HCT116 (cell line): ENCODE measurements at regions not wholly inside any gene's neighbourhood (a gene's known extent, or its start where the extent isn't known, plus 50 kb on each side); places are given as distances from the start of the nearest gene placed in this dataset.

Experiments
- CEBPB ChIP-seq: IDR thresholded peaks from 2 replicates; pipeline ENCODE4 v1.6.1; 2012; ENCODE audit warnings: low read depth
- EGR1 ChIP-seq: IDR thresholded peaks from 2 replicates; pipeline ENCODE4 v1.6.1; 2012; ENCODE audit warnings: low read depth
- EZH2 ChIP-seq: fragments of 200-600 bp; sonication (generic); IDR thresholded peaks from 2 replicates; pipeline ENCODE4 v1.6.1; 2017; ENCODE audit warnings: antibody characterized with exemption, mixed run types
- POLR2A ChIP-seq: IDR thresholded peaks from 2 replicates; pipeline ENCODE4 v1.7.0; 2011; ENCODE audit warnings: borderline replicate concordance; ENCODE audit not compliant: insufficient read depth, insufficient read length; ENCODE audit errors: extremely low read depth
- POLR2AphosphoS5 ChIP-seq: IDR thresholded peaks from 2 replicates; pipeline ENCODE4 v1.6.1; 2011; ENCODE audit warnings: mild to moderate bottlenecking, low read depth, low read length, moderate library complexity
- RAD21 ChIP-seq: IDR thresholded peaks from 2 replicates; pipeline ENCODE4 v1.6.1; 2012; ENCODE audit warnings: low read depth, mild to moderate bottlenecking
- SIN3A ChIP-seq: IDR thresholded peaks from 2 replicates; pipeline ENCODE4 v1.6.1; 2012; ENCODE audit warnings: low read depth
- SRF ChIP-seq: IDR thresholded peaks from 2 replicates; pipeline ENCODE4 v1.6.1; 2012; ENCODE audit warnings: low read depth
- TCF7L2 ChIP-seq: IDR thresholded peaks from 2 replicates; pipeline ENCODE4 v1.7.0; 2011; ENCODE audit warnings: borderline replicate concordance, inconsistent platforms; ENCODE audit not compliant: insufficient read depth, insufficient read length; ENCODE audit errors: extremely low read depth
- YY1 ChIP-seq: IDR thresholded peaks from 2 replicates; pipeline ENCODE4 v1.6.1; 2011; ENCODE audit warnings: low read length, low read depth, moderate library complexity, mild to moderate bottlenecking; ENCODE audit not compliant: insufficient replicate concordance; ENCODE audit errors: extremely low read depth
- ZFX ChIP-seq: fragments of 450-650 bp; IDR thresholded peaks from 2 replicates; pipeline ENCODE4 v1.6.1; 2017
- ZNF274 ChIP-seq: fragments of 200-500 bp; sonication (Bioruptor generic); IDR thresholded peaks from 2 replicates; pipeline ENCODE4 v1.6.1; 2014; ENCODE audit warnings: mild to moderate bottlenecking, low read depth, low read length, inconsistent platforms
- TF ChIP-seq, protein P1 (sequence below), 3 experiments: fragments of 200-600 bp in 1 of 3; sonication (generic) in 1 of 3; IDR thresholded peaks in 2 of 3; conservative IDR thresholded peaks in 1 of 3; 2 replicates each; pipeline ENCODE4 v1.5.1; 2012 to 2017; ENCODE audit warnings: low read depth in 2 of 3, low read length in 2 of 3, antibody characterized with exemption in 1 of 3, borderline replicate concordance in 1 of 3, control low read depth in 1 of 3, mild to moderate bottlenecking in 1 of 3, mixed read lengths in 1 of 3, mixed run types in 1 of 3, moderate library complexity in 1 of 3; ENCODE audit not compliant: insufficient read depth in 1 of 3
- TF ChIP-seq, protein P2 (sequence below): IDR thresholded peaks from 2 replicates; pipeline ENCODE4 v1.6.1; 2012

DNA sequence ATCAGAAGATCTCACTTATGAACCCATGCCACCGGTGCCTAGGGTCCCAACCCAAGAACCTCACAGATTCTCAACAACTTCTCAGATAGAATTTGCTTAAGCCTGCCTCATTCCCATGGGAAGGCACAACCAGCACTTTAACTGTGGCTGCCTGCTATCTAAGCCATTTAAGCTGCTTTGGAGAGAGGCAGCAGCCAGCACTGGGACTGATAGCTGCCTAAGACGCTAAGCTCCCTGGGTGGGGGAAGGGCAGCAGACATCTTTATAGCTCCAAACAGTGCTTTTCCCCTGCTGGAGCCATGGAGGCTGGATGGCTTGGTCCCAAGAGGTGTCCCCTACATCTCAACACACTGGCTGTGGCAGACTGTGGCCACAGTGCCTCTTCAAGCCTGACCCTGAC is 1268.6 kb downstream of the FAM133A start:
- TF ChIP-seq YY1 (no peak), ZNF274 (no peak), POLR2AphosphoS5 (no peak), EZH2 (no peak), EGR1 (no peak), SIN3A (no peak), POLR2A (no peak), ZFX (no peak), SRF (no peak), RAD21 (no peak), TCF7L2 (no peak), CEBPB (no peak)
- TF ChIP-seq, protein P1, sequence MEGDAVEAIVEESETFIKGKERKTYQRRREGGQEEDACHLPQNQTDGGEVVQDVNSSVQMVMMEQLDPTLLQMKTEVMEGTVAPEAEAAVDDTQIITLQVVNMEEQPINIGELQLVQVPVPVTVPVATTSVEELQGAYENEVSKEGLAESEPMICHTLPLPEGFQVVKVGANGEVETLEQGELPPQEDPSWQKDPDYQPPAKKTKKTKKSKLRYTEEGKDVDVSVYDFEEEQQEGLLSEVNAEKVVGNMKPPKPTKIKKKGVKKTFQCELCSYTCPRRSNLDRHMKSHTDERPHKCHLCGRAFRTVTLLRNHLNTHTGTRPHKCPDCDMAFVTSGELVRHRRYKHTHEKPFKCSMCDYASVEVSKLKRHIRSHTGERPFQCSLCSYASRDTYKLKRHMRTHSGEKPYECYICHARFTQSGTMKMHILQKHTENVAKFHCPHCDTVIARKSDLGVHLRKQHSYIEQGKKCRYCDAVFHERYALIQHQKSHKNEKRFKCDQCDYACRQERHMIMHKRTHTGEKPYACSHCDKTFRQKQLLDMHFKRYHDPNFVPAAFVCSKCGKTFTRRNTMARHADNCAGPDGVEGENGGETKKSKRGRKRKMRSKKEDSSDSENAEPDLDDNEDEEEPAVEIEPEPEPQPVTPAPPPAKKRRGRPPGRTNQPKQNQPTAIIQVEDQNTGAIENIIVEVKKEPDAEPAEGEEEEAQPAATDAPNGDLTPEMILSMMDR (IDR thresholded peaks at IDR 0.05 in 2 of 3, conservative IDR thresholded peaks at IDR 0.05 in 1 of 3; ENCODE audit: borderline replicate concordance in 1 of 3, insufficient read depth in 1 of 3, low read depth in 2 of 3, low read length in 2 of 3): no peak
- TF ChIP-seq, protein P2, sequence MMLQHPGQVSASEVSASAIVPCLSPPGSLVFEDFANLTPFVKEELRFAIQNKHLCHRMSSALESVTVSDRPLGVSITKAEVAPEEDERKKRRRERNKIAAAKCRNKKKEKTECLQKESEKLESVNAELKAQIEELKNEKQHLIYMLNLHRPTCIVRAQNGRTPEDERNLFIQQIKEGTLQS: no peak
